OCI-LY1 (cell line): ENCODE measurements at regions not wholly inside any gene's neighbourhood (a gene's known extent, or its start where the extent isn't known, plus 50 kb on each side); places are given as distances from the start of the nearest gene placed in this dataset.

Source experiments
- CTCF ChIP-seq: fragments of 200-600 bp; sonication (generic), shearing (Covaris generic); IDR thresholded peaks from 2 replicates; pipeline ENCODE4 v1.5.1; 2017; ENCODE audit warnings: mild to moderate bottlenecking, antibody characterized with exemption, low read length, moderate library complexity, mixed read lengths
- EZH2 ChIP-seq: fragments of 200-600 bp; sonication (generic), shearing (Covaris generic); IDR thresholded peaks from 2 replicates; pipeline ENCODE4 v1.8.0; 2017; ENCODE audit warnings: borderline replicate concordance, mixed run types, mild to moderate bottlenecking, antibody characterized with exemption, low read length, moderate library complexity, mixed read lengths

- TF ChIP-seq CTCF: no peak
- no peak for TF ChIP-seq EZH2
These were observed 288.0 kb downstream of the DOK5 start for GRCh38 chr20:54763366-54763765.
